Amniotic epithelial cell (primary cell): ENCODE measurements at regions not wholly inside any gene's neighbourhood (a gene's known extent, or its start where the extent isn't known, plus 50 kb on each side); places are given as distances from the start of the nearest gene placed in this dataset.

Experiments
- DNase-seq: peaks from one replicate; pipeline ENCODE4 v3.0.0-alpha.2; 2010; ENCODE audit warnings: low read depth

GRCh38 chr3:87175732-87176131, 51.4 kb upstream of the CHMP2B start:
- peak; percentile 14 for DNase-seq

GRCh38 chr3:87173776-87174175, 53.3 kb upstream of the CHMP2B start:
- no peak for DNase-seq

DNA sequence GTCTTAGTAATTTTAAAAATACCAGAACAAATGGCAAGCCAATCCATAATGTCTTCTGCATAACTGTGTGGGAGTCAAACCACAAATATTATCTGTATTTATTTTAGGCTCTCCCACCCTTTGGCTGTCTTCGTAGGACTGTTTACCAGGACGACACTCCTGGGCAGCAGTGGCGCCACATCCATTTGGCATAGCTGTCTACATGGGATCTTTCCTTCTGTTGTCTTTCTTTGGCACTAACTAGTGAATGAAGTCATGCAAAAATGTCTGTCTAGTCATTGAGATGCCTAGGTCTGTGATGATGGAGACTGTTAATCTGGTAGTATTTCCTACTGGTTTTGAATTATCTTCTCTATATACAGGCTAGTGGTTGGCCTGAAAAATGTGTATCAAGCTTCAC, 54.0 kb upstream of the CHMP2B start:
- peak; percentile 41 for DNase-seq

DNA sequence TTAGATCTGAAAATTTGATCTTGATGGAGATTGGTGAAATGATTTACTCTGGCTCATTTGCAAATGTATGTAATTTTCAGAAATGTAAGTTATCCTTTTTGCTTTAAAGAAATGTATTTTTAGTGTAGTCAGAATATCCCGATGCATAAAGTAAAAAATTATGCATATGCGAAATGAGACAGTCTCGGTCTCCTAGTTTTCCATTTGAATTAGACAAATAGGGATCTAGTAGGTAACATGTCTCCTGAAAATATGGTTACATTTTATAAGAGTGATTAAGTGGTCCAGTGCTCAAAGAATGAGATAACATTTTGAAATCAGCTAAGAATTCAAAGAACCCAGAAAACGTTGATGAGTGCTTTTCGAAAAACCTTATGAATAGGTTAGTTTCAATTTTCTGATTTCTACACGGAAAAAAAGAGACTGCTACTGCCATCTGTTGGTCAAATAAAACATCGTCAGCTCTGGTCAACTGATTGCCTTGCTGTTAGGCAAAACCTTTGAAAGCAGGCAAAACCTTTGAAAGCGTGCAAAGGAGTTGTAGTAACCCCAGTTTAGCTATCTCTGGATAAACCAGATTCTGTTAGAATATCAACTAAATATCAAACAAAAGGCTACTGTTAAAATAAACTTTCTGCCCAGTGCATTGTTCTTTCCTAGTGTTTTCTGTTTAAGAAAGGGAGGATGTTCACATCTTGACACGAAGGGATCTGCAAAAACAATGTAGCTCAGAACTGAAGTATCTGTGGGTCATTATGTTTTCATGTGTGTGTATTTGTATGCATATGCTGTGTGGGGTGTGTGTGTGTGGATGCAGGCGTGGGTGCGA, 59.3 kb upstream of the CHMP2B start:
- peak; percentile 57 for DNase-seq

DNA sequence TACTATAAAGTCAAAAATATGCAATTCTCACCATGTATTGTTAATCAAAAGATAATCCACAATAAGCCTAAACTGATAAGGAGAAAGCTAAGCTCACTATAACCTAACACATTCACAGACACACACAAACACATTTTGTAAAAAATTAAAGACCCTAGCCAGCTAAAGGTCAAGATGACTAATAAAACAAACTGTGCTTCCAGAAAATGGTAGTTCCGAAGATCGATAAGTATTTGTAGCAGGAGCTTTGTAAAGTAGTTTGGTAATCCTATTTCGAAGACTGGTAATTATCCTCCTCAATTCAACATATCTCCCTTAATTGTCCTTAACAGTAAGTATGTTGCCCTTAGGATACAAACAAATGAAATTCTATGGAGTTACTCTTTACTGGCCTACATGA, 62.9 kb upstream of the CHMP2B start:
- no peak for DNase-seq

GRCh38 chr3:87161851-87162250, 65.3 kb upstream of the CHMP2B start:
- DNase-seq, result no peak

DNA sequence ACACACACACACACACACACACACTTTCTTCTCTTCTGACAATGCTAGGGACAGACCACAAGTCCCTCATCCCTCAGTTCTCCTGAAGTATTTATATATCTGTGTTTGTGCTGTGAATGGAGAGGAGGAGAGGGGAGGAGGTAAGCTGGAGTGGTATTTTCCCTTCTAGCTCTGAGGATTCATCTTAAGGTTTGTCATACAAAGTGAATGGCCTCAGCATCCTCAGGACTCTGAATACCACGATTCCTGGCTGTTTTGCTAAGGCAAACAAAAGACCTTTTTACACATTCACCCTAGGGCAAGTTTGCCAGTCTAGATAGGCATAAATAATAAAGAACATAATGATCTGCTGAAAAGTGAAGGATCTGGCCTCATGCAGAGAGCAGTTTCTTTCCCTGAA, 65.7 kb upstream of the CHMP2B start:
- no peak for DNase-seq

- DNase-seq, result no peak
Measured at GRCh38 chr3:87161013-87161412, 66.1 kb upstream of the CHMP2B start.

GRCh38 chr3:87158823-87159222, 68.3 kb upstream of the CHMP2B start:
- DNase-seq, result peak; percentile 7

- DNase-seq, result no peak
Measured at GRCh38 chr3:87148020-87148419, 79.1 kb upstream of the CHMP2B start.

DNA sequence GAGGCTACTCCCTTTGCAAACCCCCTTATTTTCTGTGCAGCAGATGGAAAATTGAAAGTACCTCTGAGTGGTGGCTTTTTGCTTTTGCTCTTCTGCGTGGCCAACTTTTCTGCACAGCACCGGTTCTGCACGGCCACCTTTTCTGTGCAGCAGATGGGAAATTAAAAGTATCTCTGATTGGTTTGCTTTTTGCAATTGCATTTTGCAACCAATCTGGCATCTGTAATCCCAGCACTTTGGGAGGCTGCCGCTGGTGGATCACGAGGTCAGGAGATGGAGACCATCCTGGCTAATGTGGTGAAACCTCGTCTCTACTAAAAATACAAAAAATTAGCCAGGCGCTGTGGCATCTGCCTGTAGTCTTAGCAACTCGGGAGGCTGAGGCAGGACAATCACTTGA, 79.5 kb upstream of the CHMP2B start:
- no peak for DNase-seq

DNA sequence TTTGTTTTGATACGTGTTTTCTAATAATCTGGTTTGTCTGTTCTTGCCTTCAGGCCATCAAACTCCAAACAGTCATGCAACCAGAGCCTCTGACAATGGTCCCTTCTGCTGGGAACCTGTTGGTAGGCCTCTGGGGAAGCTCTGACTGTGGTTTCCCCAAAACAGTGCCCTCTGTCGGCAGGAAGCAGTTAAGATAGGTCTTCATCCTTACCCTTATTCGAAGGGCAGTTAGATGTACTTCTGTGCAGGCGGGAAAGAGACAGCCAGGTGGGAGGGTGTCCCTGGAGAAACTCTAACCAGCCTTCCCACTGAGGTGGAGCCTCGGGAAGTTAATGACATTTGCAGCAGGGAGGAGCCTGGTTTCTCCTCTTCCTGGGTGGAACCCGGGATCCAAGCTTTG, 81.6 kb upstream of the CHMP2B start:
- DNase-seq, result peak; percentile 42

- DNase-seq, result peak; percentile 1
Measured at GRCh38 chr3:87136066-87136596, 91.0 kb upstream of the CHMP2B start.

DNA sequence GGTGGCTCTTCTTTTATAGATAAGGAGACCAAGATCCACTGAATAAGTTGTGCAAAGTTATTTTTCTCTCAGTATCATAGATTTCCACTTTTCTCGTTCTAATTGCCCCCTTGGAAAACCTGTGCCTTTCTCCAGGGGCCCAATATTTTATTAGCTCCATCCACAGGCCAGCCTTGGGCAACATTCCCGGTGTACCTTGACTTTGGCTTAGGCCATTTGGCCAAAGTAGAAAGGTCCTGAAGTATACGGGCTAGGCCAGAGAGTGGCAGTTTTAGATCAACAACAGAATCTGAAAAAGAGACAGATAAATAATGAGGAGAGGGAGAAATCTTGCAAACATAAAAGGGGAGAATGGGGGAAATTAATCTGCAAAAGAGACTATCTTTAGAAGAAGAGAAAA, 91.7 kb upstream of the CHMP2B start:
- no peak for DNase-seq

DNA sequence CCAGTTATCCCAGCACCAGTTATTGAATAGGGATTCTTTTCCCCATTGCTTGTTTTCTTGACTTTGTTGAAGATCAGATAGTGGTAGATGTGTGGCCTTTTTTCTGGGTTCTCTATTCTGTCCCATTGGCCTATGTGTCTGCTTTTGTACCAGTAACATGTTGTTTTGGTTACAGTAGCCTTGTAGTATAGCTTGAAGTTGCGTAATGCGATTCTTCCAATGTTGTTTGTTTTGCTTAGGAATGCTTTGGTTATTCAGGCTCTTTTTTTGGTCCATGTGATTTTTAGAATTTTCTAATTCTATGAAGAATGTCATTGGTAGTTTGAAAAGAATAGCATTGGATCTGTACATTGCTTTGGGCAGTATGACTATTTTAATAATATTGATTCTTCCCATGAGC, 94.3 kb upstream of the CHMP2B start:
- peak; percentile 5 for DNase-seq

DNA sequence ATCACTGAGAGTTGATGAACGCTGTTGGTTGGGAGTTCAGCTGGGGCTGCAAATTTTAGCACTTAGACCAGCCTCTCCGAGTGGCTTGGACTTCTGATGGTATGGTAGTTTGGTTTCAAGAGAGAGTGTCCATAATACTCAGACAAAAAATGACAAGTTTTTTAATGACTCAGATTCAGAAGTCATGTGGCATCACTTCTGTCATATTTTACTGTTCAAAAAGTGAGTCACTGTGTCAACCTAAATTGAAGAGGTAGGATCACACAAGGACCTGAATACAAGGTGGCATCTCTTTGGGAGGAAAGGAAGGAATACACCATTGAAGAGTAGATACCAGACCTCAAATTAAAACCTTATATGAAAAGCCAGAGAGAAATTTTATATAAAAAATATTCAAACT, 99.1 kb upstream of the CHMP2B start:
- no peak for DNase-seq

DNA sequence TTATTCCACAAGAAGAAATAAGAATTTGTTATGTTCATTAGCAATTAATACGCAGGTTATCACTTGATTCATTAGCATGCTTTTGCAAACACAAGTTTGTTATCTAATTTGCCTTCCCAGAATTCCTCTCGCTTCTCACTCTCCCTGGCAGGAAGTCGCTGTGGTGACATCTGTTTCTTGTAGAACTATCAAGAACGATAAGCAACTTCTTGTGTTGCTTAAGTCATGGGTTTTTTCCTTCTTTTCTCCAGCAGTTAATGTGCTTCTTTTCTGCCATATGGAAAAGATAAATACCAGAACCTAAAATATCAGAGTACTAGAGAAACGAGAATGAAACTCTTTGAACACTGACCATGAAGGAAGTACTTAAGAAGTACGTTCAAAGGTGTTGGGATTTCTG, 99.8 kb upstream of the CHMP2B start:
- DNase-seq, result peak; percentile 1

GRCh38 chr3:87126321-87126720, 100.8 kb upstream of the CHMP2B start:
- DNase-seq, result no peak

DNA sequence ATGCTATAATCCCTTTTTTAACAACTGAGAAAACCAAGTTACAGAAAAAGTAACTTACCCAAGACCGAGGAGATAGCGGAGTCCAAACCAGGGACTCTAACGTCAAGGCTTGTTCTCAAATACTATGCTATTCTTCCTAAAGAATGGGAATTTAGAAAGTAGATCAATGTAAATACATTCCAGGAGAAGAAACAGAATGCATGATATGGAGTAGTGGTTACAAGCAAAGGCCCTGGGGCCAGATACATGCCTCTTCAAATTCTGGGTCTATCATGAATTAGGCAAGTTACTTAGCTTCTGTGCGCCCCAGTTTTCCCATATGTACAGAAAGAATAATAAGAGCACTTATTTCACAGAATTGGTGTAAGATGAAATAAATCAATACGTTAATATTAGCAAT, 102.0 kb upstream of the CHMP2B start:
- DNase-seq, result no peak

DNA sequence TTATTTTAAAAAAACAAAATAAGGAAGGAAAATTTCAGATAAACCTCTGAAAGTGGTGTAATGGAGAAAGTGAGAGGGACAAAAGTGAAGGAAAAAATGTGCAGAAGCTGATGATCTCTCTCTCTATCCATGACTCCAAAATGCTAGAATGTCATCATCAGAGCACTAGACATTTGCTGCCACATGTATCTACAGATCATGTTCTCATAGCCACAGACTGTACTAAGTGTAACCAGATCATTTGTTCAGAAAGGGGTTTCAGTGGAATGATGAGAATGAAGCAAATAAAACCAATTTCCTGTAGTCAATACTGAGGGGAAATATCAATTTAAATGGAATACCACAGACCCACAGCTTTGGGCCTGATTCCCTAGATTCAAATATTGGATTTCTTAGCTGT, 104.3 kb upstream of the CHMP2B start:
- DNase-seq, result no peak

DNA sequence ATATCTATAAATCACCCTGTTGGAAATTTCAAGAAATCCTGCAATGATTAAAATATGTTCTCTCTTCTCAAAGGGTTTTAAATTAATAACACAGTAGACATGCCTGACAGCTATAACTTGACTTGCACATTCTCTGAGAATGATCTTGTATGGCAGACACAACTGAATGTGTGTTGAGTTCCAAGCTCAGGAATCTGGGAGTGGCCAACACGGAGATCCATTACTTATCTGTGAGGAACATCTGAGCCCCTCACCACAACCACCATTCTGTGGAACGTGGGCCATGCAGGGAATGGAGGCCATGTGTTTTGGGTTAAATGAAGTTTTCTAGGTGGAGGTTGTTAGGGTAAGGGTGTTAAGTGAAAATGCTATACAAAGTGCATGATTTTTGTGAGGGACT, 105.3 kb upstream of the CHMP2B start:
- DNase-seq, result no peak

- no peak for DNase-seq
Measured at GRCh38 chr3:87120881-87121280, 106.2 kb upstream of the CHMP2B start.

DNA sequence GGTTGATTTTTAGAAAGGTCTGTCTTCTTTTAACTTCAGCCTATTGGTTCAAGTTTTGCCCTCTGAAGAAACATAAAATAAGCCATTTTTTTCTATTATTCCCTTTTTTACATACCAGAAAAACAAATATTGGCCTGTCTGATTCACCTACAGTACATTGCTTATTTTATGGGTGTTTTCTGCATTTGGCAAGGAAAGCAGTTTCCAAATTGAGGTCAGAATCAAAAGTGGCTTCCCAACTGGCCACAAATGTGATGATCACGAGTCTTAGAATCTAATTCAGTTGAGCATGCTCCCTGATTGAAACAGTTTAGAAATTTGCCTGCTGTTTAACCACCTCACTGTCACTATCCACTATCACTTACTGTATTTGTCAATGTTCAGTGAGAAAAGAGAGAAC, 106.9 kb upstream of the CHMP2B start:
- DNase-seq, result no peak

GRCh38 chr3:87109465-87109864, 117.6 kb upstream of the CHMP2B start:
- DNase-seq, result no peak
